Tongue (tissue), 1 donor: ENCODE measurements at regions not wholly inside any gene's neighbourhood (a gene's known extent, or its start where the extent isn't known, plus 50 kb on each side); places are given as distances from the start of the nearest gene placed in this dataset.
A peak's percentile ranks its signal among the peaks of the same experiment; 100 is the strongest.
"Not testable (repeated sequence)": the region's sequence is repeated elsewhere in the genome, so short reads cannot be mapped to it uniquely, and the experiment has no call there.

Experiments used
- DNase-seq: peaks from one replicate; pipeline ENCODE4 v3.0.0-alpha.2; 2015

DNA sequence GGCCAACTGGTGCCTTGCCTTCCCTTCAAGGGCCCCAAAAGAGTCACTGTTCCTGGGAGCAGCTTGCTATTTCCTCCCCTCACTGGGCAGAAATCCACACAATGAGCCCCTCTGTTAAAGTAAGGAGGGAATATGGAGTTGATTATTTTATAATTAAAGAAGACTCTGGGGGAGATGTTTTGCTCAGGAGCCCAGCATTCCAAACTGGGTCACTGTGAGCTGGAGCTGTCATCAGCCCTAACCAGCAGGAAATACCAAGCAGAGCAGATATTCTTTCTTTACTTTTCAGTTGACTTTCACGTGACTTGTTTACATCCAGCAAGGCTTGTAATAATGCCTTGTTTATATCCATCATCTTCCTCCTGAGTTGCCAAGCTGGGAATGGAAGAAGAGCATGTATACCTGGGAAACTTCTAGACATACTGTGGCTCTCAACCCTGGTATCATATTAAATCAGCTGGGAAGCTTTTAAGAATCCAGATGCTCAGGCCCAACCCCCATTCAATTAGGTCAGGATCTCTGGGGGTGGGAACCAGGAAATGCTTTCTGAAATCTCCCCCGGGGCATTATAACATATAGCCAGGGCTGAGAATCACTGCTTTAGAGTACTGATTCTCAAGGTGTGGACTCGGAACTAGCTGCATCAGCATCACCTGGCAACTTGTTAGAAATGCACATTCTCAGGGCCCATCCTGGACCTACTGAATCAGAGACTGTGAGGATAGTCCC, 175.6 kb upstream of the MYLIP start:
- DNase-seq: peak; percentile 42

DNA sequence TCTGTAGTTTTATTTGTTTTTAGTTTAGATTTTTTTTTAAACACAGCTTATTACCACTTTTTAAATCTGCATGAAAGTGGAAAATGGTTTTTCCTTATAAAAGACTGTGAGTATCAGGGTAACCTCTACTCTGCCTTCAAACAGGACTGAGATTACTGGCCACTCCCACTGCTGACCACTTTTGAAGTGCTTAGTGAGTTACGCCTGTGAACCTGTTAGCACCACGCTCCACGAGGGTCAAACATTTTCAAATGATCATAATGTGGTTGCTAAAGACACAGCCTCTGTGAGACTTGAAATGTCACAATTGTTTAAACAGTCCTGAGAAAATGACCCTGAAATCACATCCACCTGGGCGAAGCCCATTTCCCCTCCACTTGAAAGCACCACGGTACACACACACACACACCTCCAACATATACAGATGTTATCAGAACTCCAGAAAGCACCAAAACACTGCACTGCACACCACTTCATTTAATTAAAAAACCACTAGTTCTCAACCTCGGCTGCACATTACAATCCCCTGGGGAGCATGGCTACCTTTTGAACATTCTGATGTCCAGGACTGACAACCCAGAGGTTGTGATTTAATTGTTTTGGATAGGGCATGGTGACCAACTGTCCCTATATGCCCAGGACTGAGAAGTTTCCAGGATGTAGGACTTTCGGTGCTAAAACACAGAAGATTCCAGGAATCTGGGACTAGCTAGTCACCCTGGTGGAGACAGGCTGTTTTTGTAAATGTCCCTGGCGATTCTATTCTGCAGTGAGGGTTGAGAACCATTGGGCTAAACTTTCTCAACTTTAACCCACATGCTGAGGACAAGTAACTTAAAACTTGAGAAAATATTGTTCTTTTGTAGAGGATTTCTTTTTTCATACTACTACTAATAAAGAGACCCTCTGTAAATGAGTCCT, 176.4 kb upstream of the MYLIP start:
- DNase-seq: no peak

DNA sequence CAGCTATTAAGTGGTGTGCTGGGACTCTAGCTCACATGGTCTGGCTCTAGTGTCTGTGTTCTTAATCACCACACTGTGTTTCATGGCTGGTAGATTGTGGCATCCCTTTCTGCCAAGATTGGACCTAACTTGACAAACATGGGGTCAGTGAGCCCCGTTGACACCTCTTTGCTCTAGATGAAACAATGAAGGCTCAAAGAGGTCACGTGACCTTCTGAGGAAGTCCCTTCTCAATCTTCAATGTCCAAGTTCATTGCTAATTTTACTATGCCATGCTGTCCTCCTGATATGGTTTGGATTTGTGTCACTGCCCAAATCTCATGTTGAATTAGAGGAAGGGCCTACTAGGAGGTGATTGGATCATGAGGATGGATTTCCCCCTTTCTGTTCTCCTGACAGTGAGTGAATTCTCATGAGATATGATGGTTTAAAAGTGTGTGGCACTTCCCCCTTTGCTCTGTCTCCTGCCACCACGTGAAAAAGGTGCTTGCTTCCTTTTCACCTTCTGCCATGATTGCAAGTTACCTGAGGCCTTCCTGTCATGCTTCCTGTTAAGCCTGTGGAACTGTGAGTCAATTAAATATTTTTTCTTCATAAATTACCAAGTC, 177.8 kb upstream of the MYLIP start:
- DNase-seq: no peak

DNA sequence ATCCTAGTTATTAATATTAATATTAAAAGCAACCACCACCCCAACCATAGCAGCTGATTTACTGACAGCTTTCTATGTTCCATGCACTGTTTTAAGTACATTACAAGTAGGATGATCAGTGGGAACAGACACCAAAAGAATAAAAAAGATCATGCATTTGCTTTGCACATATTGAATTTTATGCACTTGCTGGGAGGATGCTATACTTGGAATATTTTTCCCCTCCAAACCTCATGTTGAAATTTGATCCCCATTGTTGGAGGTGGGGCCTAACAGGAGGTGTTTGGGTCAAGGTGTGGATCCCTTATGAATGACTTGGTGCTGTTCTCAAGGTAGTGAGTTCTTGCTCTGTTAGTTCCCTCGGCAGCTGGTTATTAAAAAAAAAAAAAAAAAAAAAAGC, 178.9 kb upstream of the MYLIP start:
- no peak for DNase-seq

DNA sequence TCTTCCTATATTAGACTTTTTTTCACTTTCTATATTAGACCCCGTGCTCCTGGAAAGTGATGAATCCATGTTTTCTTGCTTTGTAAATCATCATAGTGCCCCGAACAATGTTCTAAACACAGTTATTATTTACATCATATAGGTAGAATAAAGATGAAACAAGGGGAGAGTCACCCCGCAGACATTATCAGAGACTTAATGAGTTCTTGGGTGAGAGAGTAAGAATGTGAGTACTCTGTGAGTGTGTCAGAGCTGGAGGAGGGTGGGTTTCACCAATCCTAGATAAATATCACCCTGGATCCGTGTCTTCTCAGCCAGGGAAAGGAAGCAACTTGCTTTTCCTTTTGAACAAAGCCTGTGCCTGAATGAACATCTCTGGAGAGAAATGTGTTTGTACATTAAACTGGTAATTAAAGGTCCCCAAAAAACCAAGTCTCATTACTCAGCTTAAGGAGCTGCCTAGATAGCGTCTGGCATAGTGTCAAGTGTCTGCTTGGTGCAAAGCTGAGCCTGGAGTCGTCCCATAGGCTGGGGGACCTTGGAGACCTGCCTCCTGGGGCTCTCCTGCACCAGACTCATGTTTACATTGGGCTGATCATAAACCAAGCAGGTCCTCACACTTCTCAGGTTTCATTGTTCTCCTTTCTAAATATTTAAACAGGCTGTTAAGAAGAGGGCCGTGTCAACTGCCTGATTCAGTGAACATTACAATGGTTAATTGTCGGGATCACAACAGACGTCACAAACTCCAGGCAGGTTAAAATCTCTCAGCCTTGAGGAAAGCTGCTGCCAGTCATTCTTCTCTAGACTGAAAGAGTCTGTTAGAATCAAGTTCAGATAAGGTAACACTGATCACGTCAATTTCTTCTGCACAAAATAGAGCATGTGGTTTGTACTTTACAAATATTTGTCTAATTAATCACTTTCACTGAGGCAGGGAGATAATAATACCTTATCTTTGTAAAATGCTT, 179.7 kb upstream of the MYLIP start:
- DNase-seq: peak; percentile 45

DNA sequence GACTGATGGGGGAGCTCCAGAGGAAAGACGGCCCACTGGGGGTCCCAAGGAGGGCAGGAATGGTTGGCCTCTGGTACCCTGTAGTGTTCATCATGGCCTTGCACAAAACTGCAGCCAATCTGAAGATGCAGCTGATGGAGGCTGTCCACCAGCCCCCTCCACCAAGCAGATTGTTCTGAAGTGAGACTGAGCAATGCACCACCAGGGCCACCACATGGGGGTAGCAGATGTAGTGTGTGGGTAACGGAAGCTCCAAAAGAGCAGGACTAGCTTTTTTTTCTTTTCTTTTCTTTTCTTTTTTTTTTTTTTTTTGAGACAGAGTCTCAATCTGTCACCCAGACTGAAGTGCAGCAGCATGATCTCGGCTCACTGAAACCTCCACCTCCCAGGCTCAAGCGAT, 181.0 kb upstream of the MYLIP start:
- DNase-seq: no peak

DNA sequence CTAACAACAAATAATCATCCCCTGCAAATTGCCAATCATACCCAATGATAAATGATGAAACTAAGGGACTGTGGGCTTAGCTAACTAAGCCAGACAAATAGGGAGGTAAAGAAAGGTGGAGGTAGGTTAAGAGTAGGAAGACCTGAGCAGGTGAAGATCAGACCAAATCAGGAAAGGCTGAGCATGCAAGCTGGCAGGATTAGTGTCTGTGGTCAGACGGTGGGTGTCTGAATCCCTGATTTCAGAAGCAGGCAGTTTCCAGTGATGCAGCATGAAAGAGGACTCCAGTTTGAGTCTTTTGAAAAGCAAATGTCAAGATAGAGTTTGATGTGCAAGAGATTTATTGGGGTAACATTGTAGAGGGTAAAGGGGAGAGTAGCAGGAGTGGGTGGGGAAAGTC, 181.4 kb upstream of the MYLIP start:
- no peak for DNase-seq

DNA sequence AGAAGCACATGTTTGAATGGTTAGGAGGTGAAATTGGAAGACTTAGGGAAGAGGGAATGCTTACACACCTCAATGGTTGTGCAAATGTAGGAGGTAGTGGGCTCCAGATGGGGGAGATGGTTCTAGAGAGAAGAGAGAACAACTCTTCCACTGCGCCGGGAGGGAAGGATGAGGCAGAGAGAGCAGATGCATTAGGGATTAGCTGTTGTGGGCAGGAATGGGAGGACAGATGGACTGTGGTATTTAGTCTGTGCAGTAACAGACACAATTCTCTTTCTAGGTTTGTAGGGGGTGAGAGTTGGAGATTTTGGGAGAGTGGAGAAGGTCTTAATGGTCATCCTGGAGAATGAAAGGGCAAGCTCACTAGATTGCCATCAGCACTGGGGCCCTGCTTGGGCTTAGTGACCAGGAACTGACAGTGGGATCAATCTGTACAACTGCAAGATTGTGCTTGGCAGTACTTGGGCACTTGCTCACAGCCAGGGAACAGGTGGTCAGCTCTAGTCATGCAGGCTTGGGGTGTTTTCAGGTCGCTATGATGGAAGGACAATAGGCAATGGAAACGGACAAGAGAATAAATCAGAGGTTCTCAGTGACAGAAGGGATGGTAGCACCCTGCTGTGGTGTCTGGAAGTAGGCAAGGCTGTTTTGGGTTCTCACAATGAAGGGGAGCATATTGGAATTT, 182.0 kb upstream of the MYLIP start:
- no peak for DNase-seq

DNA sequence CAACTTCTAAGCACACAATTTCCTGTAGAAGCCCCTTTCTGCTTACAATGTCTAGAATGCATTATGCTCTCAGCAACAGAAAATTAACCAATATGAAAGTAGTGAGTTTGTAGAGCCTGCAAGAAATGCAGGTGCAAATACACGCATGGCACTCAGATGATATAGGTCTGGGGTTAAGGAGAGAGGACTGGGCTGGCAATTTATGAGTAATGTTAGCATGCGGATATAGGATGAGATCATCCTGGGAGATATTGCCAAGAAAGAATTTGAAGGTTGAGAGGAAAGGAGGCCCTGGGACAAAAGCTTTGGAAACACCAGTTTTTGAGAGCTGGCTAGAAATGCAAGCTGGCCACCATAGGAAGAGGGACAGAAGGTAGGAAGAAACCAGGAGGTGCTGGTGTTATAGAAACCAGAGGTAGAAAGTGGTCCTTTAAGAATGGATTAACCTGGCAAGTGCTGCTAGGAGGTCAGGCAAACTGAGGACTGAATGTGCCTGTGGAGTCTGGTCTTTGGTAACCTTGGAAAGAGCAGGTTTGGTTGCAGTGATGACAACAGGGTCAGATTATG, 183.2 kb upstream of the MYLIP start:
- DNase-seq: peak; percentile 26

DNA sequence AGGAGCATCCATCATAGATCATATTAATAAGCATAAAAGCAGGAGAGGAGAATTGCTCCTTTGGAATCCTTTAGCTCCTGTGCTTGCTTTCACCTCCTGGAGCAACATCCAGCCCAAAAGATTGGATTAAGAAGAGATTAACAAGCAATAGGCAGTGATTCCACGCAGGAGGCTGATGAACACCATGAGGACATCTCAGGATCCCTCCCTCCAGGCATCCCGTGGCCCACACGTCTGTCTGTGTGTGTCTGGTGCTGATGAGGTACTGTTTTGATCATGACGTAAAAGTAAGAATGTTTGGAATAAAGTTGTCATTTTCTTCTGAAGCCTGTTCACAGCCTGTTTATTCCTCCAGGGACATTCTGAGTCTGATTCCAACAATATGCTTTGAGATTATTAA, 185.5 kb upstream of the MYLIP start:
- DNase-seq: no peak

DNA sequence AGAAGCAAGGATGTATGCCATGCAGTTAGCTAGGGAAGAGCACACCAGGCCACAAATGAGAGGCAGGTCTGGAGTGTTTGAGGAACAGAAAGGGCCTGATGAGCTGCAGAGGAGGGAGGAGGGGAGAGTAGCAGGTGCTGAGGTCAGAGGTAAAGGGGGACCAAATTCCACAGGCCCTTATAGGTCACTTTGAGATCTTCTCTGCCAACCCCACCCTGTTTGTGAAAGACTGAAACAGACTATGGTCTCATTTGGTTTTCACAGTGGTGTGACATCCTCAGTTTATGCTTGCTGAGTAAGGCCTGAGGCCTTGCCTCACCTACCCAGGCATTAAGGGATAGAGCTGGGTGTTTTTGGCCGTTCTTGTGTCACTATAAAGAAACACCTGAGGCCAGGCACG, 187.7 kb upstream of the MYLIP start:
- DNase-seq: no peak

DNA sequence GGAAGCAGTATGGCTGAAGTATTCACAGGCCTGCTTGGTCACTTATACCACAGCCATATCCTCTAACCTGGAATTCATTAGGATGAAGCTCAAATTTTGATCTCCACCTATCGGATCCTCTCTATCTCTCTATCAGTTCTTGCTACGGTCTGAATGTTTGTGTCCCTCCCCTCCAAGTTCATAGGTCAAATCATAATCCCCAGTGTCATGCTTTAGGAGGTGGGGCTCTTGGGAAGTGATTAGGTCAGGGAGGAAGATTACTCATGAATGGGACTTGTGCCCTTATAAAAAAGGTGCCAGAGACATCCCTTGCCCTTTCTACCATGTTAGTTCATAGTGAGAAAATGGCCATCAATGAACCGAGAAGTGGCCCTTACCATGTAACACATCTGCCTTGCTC, 190.8 kb upstream of the MYLIP start:
- DNase-seq: no peak

DNA sequence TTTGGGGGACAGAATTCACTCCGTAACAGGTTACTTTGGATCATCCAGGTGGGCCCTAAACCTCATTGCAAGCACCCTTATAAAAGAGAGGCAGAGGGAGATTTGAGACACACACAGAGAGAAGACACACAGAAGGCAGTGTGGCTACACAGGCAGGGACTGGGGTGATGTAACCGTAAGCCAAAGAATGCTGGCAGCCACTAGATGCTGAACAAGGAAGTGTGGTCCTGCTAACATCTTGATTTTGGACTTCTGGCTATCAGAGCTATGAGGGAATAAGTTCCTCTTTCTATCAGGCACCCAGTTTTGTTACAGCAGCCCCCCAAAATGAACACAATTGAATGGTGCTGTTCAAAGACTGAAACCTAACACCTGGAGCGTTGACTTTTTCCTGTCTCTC, 191.3 kb upstream of the MYLIP start:
- no peak for DNase-seq

DNA sequence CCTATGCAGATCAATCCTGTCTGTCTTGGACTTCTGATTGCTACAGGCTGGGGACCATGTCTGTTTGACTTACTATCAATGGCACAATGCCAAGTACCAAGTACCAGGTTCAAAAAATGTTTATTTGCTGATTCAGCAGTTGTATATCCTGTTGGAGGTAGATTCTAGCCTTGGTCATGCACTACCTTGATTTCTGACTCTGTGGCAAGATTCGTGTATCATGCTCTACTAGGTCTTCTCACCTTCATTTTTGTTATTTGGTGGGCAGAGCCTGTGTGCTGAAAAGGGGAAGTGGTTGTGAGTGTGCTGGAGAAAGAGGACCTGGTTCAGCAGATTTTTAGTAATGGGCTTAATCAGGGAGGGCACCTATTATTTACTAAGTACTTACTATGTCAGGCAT, 192.4 kb upstream of the MYLIP start:
- DNase-seq: no peak

DNA sequence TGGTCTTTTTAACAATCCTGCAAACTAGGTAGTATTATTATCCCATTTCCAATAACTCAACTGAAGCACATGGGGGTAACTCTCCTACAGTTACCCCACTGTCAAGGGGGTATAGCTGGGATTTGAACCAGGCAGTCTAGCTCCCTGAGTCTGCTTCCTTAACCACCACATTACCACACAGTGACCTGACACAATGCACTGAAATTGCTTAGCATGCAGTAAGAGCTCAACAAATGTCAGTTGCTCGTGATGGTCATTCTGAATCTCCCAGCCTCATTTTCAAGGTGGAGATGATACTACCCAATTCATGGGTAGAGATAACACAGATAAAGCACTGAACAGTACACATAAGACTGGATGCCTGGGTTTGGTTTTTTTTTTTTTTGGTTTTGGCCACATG, 193.2 kb upstream of the MYLIP start:
- DNase-seq: no peak

DNA sequence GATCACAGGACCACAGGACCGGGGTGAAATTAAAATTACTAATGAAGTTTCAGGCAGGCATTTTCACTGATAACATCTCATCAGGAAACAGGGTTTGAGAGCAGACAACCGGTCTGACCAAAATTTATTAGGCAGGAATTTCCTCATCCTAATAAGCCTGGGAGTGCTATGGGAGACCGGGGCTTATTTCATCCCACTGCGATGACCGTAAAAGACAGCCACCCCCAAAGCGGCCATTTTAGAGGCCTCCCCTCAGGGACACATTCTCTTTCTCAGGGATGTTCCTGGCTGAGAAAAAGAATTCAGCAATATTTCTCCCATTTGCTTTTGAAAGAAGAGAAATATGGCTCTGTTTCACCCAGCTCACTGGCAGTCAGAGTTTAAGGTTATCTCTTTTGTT, 197.2 kb upstream of the MYLIP start:
- not testable (repeated sequence) for DNase-seq

DNA sequence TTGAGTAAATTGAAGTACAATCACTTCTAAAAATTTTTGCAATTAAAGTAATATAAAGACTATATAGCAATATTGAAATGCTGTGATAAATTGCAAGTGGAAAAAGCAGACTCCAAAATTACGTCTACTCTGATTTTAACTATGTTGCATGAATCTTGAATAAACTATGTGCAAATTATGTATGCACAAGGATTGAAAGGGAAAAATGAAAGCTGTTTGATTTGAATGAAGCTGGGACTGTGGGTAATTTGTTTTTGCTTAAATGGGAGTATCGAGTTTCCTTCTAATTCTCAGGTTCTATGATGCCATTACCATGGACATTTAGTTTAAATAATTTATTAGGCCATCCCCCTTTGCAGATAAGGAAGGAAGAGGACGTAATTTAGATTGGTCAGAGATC, 198.7 kb upstream of the MYLIP start:
- DNase-seq: no peak

DNA sequence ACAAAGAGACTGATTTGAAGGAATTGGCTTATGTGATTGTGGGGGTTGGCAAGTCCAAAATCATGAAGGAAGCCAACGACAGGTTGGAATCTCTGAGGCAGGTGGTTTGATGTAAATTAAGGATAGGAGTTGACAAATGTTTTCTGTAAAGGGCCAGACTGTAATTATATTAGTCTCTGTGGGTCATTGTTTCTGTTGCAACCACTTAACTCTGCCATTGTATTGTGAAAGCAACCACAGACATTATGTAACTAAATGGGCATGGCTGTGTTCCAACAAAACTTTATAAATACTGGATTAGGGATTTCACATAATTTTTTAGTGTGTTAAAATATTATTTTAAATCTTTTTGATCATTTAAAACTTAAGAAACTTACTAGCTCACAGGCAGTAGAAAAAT, 199.2 kb upstream of the MYLIP start:
- no peak for DNase-seq

DNA sequence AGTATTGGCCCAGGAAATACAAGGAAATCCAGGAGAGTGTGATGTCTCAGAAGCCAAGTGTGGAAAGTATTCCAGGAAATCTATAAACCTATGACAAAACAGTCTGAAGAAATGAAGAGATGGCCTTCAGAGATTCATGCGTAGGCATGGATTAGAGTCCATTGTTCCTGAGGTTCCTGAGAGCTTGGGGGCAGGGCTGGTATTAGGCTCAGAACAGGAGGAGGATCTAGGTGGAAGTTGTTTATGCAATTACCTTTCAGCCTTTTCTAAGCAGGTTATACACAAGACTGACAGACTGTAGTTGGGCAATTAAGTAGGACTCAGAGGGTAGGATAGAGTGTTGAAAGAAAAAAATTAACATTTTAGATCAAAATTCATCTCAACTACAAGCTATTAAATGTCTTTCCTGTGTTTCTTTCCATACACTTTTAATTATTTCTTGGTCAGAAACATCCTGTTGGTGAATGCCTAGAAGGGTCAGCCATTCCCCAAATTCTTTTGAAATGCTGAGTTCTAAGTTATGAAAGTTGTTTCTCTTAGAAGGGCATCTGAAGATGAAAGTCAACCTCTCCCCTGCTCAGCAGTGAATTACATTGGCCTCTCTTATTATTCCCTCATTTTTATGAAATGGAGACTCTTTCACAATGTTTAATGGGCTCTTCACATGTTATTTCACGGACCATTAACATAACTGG, 201.2 kb upstream of the MYLIP start:
- DNase-seq: no peak

DNA sequence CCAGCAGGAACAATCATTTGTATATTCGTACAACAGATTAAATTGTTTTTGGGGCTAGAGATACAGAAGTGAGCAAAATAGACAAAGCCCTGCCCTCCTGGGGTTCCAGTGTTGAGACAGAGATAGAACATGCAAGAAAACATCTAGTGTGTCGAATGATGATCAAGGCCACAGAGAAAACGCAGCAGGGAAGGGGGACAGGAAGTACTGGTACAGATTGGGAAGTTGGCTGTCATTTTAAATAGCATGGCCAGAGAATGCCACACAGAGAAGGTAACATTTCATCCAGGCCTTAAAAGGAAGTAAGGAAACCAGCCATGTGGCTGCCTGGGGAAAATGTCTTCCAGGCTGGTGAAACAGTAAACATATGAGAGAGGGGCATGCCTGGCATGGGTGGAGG, 202.6 kb upstream of the MYLIP start:
- DNase-seq: no peak

DNA sequence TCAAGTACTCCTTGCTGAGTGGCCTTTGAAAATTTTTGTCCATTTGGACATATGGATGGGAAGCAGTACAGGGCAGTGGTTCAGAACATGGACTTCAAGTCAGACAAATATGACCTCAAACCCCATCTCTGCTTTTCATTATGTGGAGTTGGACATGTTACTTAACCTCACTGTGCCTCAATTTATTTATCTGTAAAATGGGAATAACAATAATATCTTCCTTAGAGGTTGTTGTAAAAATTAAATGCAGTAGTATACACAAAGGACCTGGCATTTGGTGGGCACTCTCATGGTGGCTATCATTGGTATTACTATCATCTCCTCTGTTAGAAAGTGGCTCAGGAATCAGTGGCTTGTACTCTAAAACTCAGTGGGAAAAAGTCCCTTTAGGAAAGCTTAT, 204.0 kb upstream of the MYLIP start:
- no peak for DNase-seq
